GM12873 (cell line): ENCODE measurements at regions not wholly inside any gene's neighbourhood (a gene's known extent, or its start where the extent isn't known, plus 50 kb on each side); places are given as distances from the start of the nearest gene placed in this dataset.

Experiments
- TF ChIP-seq, protein P1 (sequence below): IDR thresholded peaks from 2 replicates; pipeline ENCODE4 v1.5.1; 2012; ENCODE audit warnings: low read depth, mild to moderate bottlenecking, moderate library complexity, low read length, control low read depth; ENCODE audit not compliant: insufficient read depth; ENCODE audit errors: missing control alignments

DNA sequence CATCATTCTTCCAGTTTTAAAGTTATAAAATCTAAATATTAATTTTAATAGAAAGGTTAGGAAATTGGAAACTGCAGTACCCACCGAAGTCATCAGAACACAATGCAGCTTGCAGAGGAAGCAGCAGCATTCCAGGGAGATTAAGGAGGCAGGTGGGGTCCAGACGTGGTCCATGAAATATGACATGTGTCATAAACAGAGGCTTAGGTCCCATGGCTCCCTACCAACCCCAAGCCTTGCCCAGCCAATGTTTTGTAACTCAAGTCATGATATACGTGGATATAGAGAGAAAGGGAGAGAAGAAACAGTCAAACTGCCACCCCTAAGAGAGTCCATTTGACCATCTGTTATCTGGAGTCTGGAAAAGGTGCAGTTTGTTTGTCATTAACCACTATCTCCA lies 670.0 kb downstream of the TOX3 start:
- TF ChIP-seq, protein P1, sequence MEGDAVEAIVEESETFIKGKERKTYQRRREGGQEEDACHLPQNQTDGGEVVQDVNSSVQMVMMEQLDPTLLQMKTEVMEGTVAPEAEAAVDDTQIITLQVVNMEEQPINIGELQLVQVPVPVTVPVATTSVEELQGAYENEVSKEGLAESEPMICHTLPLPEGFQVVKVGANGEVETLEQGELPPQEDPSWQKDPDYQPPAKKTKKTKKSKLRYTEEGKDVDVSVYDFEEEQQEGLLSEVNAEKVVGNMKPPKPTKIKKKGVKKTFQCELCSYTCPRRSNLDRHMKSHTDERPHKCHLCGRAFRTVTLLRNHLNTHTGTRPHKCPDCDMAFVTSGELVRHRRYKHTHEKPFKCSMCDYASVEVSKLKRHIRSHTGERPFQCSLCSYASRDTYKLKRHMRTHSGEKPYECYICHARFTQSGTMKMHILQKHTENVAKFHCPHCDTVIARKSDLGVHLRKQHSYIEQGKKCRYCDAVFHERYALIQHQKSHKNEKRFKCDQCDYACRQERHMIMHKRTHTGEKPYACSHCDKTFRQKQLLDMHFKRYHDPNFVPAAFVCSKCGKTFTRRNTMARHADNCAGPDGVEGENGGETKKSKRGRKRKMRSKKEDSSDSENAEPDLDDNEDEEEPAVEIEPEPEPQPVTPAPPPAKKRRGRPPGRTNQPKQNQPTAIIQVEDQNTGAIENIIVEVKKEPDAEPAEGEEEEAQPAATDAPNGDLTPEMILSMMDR, result no peak

GRCh38 chr16:51876601-51876875 lies 670.4 kb downstream of the TOX3 start:
- TF ChIP-seq, protein P1, result no peak

DNA sequence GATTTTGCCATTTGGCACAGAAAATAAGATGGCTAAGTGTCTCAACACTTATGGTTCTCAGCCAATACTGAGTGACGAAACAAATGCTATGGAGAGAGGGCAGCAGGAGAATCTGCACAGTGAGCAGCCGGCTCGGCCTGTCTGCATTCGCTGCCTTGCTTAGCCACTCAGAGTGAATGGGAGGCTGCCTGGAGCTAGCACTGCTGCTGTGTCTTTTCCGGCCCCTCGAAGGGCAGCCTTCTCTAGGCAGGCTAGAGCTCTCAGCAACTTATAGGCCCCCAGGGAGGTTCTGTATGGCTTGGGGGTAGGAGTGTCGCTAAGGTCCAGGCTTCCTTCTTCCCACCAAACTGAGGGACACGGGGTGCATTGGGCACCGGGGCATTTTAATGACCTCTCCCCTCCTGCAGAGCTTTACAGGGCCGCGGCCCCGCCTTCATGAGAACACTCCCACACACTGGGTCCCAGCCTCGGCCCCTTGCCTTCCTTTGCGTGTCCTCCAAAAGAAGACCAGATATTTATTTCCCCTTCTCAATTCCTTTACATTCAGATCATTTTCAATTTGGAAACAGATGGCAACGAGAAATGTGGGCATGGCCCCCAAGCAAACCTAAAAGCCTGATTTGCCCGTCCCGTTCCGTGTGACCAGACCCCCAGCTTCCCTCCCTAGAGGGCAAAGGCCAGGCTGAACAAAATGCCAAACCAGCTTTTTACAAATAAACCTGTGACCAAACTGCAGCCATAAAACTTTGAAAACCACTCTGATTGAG lies 670.9 kb downstream of the TOX3 start:
- TF ChIP-seq, protein P1, result no peak

GRCh38 chr16:51872524-51872923 lies 674.4 kb downstream of the TOX3 start:
- TF ChIP-seq, protein P1, result no peak

DNA sequence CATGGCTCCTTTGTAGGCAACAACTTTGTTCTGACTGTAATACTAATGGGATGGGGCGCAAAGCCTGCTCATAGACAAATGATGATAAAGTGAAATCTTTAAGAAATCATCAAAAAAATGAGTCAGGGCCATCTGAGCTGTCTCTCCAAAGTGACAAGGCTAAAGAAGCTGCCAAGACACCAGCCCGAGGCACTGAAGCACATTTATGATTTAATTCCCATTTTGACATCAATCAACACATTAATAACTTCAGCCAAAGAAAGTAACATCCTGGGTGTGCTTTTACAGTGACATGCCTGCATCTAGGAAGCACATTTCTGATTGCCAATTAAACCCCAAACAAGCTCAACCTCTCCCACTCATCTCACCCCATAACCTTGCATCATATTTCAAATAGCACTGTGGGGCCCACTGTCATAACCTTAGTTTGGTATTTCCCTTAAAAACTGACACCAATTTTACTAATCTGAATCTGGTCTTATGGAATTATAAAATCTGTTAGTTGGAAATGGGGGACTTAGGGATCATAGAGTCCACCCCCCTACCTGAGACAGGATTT lies 676.6 kb downstream of the TOX3 start:
- TF ChIP-seq, protein P1, result no peak

GRCh38 chr16:51869176-51869575 lies 677.8 kb downstream of the TOX3 start:
- TF ChIP-seq, protein P1, result no peak

GRCh38 chr16:51868631-51869030 lies 678.3 kb downstream of the TOX3 start:
- TF ChIP-seq, protein P1, result no peak
